NCI-H1092 (cell line): ENCODE measurements at regions not wholly inside any gene's neighbourhood (a gene's known extent, or its start where the extent isn't known, plus 50 kb on each side); places are given as distances from the start of the nearest gene placed in this dataset.

Experiments used
- DNase-seq: peaks from one replicate; lab custom pipeline; 2025; lab: John Stamatoyannopoulos, UW

DNA sequence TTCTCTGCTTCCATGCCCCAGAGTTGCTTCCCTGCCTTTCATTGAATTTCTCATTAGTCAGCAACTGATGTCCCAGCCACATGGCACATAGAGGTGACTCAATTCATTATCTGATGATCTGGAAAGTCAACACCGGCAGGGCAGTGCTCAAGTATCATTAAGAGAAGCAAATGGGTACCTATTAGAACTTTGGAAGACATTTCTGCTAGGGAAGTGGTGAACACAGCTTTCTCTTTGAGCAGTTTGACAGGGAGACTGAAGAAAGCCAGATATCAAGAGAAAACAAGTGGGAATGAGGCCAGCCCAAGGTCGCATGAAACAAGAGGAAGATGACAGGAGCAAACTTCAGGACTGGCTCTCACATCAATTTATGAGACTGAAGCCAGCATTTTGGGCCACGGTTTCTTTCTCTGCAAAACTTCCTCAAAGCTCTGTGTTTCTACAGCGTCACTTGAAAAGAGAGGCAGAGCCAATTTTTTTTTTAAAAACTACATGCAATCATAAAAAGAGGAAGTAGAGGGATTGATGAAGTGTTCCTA lies 108.3 kb upstream of the RPS6KA3 start:
- DNase-seq: no peak

DNA sequence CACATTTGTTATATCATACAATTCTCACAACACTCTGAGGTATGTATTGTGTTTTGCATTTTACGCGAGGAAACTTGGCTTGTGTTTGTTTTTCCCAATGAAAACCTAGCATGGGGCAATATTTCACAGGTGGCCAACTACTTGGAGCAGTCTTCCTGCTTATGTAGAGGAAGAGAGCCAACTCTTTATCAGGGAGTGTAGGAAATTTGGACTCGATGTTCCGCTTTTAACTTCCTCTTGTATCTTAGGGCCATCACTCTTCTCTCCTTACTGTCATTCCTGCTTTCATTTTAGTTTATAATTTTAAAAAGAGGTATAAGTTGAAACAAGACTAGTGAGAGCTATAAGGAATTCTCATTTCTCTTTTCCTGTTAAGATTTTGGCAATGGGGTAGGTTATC lies 107.7 kb upstream of the RPS6KA3 start:
- no peak for DNase-seq

DNA sequence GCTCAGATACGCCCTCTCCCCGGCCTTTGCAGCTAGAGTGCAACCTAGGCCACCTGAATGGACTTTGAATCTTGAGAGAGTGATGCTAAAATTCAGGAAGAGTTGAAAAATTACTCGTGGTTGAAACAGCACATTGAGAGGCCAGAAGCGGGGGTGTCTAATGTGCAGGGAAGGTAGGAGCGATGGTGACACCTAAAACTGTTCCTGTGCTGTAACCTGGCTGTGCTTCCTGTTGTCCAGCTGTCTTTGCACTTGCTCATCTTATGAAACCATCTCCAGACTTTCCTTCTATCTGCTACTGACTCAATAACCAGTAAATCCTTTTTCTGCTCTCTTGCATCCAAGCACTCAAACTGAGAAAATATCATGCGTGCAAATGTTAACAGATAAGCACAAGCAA lies 106.4 kb upstream of the RPS6KA3 start:
- no peak for DNase-seq

DNA sequence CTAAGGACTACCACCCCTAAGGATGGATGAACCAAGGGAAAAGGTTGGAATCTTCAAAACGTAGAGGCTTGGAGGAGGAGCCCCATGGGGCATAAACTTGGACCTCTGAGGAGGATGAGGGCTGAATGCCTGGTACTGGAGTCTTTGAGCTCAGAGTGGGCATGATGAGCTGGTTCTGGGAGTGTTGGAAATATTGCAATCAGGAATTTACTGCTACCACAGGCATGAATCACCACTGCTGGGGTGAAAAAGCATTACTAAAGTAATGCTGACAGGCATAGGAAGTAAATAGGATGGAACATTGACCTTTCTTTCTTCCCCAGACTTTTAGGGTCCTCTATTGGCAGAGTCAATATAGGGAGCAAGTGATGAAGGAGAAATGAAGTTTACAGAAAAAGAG lies 105.8 kb upstream of the RPS6KA3 start:
- DNase-seq: no peak

DNA sequence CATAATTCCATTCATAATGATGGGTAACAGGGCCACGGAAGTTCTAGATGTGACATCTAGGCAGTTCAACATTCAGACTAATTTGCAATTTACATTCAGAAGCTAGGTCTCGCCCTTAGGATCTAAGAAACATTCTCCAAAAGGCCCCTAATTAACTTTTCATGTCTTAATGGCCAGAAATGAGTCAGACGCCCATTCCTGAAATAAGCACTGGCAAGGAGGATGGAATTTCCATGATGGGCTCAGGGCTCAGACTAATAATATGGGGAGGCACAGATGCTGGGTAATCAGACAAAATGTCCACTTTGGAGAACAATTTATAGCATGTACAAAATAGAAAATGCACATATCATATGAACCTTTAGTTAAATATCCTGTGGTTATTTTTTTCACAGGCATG lies 102.8 kb upstream of the RPS6KA3 start:
- DNase-seq: no peak

DNA sequence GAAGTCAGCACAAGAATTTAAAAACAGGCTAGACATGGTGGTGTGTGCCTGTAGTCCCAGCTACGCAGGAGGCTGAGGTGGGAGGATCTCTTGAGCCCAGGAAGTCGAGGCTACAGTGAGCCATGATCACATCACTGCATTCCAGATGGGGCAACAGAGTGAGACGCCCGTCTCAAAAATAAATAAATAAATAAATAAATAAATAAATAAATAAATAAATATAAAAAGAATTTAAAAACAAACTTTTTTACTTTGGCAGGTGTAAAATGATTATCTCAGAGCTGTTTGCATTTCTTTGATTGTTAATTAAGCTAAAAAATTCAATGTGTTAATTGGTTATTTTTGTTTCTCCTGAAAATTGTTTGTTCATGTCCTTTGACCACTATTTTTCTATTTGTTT lies 97.5 kb upstream of the RPS6KA3 start:
- DNase-seq: no peak

DNA sequence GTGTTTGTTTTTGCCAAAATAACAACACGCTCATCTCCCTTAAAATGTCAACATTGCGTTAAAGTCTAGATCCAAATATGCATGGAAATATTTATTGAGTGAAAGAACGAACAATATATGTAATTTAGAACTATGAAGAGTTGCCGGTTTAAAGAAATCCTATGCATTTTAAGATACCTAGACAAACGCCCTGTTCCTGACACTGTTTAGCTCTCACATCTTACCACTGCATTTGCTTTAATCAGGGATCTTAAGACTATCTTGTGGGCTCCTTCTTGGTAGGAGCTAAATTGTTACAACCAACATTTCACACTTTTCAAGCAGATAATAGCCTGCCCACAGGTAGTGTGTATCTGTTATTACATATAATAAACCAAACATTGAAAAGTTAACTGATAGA lies 96.6 kb upstream of the RPS6KA3 start:
- DNase-seq: no peak

DNA sequence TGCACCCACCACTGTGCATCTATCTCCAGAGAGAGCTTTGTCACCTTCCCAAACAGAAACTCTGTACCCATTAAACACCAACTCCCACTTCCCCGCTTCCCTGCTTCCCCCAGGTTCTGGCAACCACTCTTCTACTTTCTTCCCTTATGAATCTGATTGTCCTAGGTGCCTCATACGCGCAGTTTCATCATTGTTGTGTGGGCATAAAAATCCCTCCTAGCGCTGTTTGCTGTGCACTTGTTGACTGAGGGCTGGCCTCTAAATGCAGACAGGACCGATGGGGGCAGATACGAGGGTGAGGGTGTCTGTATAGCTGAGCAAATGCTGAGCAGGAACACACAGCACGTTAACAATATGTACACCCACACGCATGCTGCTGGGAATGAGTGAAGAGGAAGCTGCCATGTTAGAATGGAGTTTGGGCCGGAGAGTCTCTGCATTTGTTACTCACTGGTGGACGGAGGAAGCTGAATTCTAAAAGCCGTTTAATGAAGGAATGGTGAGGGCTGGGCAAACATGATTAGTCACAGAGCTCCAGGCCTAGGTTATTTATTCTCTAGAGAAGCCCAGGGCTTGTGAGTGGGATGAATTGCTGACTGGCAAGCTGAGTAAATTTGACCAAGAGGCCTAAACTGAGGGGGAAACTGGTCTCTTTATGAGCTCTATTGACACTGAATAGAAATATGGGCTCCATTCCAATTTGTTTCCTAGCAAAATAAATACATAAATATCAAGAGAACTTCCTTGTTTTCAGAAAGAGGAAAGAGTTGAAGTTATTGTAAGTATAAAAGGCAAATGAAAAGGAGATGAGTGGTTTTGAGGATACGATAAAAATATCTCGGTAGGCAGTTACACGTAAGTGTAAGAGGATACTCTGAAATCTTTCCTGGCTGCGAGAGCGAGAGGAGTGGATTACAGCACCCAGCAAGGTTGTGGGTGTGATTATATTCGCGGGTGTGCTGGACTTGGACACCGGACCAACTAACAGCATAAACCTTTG lies 95.9 kb upstream of the RPS6KA3 start:
- DNase-seq: peak; percentile 94

DNA sequence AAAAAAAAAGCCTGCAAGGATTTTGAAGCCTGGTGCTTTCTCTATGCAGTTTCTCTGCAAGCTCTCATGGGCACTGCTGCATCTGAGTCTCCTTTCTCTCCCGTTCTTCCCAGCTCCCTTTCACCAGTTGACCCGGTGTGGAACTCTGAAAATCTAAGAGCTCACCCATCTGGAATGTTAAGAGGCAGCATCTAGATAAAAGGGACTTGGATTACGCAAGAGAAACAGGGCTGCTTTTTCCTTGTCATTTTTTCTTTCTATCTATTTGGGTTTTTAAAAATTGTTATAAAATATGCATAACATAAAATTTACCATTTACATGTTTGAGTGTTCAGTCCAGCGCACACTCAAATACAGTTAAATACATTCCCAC lies 95.2 kb upstream of the RPS6KA3 start:
- DNase-seq: peak; percentile 10

DNA sequence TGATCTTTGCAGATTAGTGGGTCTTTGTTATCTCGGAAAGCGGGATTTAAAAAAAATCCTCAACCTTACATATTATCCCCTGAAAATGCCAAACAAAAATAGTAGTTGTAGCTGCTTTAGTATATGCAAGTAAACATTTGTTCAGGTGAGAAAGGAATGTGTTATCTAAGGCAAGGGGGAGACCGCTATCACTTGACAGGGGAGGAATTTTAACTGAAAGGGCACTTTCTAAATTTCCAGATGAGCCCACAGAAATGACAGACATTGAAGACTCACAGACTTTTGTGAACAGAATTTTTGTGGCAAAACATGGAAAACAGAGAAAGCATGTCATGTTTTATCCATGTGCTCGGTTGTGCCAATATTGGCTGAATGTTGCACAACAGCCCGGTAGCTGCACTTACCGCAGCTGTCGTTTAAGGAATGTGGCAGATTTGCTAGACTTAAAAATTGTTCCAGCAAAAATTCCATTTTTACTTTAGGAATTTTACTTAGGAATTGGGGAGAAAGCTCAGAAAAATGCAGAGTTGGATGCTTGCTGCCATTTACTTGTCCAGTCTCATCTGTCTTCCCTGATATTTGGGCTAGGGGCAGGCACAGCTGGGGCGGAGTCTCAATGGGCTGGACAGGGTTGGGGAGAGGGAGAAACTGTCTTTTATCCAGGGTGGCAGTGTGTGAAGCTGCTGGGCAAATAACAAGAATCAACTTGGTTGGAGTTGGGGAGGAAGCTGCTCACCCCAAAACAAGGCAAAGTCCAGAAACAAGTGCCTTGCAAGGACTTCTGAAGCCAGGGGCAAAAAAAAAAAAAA lies 94.6 kb upstream of the RPS6KA3 start:
- no peak for DNase-seq

DNA sequence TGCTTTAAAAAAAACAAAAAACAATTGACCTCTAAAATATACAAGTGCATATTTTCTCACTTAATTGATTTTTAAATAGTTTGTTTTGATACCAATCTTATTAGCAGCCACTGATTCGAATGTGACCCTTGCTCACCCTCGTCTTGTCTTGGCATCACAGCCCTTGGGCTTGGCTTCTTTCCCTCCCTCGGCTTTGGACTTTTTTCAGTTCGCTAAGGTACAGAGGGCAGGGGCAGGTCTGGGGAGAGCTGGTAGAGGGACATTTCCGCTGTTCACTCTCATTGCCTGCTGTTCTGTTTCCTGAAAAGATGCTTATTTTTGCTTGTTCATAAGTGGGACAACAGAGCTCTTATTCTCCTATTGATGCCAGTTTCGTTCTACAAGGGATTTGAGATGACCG lies 88.5 kb upstream of the RPS6KA3 start:
- no peak for DNase-seq

DNA sequence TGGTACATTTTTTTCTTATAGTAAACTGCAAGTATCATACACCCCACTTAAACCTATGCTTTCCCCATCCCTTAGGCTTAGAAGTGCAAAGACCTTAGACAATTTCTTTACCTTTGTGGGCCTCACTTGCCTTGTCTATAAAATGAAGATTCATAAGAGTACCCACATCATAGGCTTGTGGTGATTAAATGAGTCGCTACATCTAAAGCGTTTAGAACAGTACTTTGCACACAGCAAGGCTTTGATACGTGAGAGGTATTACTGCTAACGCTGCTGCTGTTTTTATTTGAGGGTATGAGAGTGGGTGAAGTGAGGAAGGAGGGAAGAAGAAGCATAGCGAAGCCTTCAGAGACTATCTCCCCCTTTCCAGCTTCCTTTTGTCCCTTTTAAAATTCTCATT lies 87.8 kb upstream of the RPS6KA3 start:
- no peak for DNase-seq

DNA sequence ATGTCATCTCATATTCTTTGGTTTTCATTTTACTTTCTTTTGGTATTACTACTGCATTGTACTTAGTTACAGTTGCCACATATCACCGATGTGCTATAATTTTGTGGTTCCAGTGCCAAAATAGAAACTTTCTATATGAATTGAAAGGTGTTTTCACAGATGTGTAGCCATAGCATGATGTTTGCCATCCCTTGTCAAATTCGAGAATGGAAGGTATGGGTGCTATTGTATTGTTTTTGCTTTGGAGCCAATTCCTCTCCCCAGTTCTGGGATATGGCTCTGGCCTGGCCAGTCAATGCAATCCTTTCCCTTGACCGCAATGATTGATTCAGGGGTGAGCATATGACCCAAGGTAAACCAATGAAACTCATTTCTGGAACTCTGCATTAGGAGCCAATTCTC lies 86.2 kb upstream of the RPS6KA3 start:
- DNase-seq: no peak

DNA sequence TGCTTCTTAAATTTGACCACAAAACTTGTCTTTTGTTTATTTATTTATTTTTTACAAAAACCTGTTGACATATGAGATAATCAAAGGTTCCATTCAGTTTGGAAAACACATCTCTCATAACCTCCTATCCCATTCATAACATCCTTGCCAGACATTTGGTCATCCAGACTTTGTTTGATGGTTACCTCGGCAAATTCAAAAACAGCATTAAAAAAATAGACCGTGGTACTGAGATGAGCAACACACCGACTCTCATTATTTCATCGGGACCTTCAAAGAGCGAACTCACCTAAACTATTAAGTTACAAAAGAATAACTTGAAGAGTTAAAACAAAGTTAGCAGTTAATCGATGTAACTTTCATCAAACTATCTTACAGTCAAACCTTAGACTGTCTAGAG lies 85.8 kb upstream of the RPS6KA3 start:
- DNase-seq: no peak

DNA sequence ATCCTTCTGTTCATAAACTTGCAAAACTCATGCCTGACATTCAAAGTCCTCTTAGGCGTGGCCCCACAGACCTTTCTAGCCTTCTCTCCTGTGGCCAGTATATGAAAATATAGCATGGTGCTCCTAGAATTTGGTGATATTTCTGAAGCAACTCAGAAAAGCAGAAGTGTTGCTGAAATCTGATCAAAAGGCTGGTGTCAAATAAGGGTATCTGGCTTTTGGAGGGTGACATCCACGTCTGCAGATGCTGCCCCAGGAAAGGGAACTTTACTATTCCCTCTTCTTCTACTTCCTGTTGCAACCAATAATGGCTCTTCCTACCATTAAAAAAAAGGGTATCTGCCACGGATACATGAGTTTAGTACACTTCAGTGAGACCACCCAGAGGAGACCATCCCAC lies 83.9 kb upstream of the RPS6KA3 start:
- no peak for DNase-seq

DNA sequence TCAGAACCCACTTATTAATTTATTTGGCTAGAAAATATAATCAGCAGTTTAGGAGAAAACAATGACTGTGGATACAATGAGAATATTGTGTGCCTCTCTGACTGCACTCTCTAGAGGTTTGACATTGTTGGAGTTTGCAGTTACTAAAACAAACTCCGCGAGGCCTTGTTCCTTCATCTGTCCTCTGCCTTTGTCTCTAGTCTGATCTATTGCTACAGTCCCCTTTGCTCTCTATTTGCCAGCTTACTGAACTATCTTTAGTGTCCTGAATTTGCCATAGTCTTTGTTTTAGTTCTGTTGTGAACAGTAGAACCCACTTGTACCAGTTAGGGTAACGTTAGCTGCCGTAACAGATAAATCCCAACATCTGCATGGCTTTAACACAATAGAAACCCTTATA lies 81.4 kb upstream of the RPS6KA3 start:
- no peak for DNase-seq

DNA sequence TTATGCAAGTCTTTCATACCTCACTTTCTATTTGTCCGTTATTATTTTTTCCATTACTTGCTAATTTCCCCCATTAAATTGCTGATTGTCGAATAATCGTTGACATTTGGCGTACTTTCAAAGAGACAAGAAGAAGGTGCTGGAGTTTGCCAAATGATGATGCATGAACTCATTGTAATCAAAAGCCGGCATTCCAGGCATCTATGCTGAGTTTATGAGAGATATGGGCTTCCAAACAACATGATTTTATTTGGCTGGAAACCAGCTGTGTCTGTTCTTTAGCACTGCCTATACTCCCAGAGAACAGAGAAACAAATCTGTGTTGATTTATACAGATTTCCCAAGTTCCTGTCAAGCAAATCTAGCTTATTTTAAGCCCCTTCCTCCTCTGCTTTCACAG lies 80.8 kb upstream of the RPS6KA3 start:
- no peak for DNase-seq

DNA sequence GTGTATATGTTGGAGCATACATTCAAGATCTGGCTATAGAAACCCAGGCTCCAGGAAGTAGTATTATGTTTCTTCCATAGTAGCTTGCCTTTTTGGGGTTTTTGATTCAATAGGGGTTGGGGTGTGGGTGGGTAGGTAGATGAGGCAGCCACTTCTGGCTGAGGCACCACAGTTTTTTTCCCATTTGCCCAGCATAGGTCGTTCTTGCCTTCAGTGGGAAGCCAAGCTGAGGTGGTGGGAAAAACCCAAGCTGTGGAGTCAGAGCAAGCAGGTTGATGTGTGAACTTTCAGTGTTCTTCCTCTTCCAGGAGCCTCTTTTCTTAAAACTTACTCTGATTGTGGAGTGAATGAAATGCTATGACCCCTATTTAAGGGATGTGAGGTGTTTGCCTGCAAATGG lies 67.0 kb upstream of the RPS6KA3 start:
- DNase-seq: no peak

DNA sequence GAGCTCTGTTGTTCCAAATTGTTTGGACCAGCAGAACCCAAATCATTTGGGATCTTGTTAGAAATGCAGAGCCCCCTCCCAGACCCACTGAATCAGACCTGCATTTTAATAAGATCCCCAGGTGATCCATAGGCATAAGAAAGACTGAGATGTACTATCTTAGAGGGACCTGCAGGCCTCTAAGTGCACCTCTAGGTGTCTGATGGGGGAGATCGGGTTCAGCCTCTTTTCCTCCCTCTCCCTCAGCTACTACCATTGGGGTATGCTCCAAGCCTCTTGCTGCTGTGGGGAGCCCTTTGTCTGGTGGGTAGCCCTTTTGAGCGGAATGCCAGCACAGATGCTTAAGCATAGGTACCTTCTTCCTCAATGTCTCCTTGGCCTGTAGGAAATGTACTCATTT lies 63.8 kb upstream of the RPS6KA3 start:
- DNase-seq: no peak

DNA sequence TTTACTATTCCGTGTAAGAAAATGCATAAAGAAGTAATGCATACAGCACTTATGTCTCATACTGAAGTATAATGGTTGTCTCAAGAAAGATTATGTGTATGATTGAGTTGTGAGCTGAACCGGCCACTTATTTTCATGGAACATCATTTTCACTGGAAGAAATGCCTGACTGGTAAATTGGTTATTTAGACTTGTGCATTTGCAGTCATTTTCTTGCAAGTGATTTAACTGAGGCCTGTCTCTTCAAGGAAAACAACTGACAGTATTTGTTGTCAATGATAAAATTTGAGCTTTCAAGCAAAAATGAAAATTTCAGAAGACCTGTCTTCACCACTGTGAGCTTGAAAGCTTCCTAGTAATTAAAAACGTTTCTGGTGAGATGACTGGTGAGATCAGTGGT lies 62.7 kb upstream of the RPS6KA3 start:
- DNase-seq: no peak

DNA sequence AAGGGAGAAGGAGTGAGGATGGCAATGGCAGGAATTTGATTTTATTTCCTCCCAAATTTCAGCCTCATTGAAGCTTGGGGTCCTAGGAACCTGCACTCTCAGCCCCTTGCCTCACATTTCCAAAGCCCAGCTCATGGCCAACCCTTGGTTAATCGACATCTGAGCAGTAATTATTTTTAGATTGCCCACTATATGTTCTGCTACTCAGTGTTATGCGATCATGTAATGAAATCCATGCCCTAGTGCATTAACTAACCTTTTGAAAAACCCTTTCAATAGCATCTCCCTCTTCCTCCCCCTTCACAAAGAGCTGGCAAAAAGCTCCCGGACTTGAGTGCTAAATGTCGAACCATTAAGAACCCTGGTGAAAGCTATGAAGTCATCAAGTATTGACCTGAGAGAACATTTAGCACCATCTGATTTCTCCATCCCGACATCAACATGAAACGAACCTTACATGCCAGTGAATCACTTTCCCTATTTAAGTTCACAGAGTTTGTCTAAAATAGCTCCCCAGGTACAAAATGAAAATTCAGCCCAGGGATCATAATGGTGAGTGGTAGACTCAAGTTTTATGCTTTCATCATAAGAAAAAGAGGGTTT lies 59.2 kb upstream of the RPS6KA3 start:
- DNase-seq: no peak

DNA sequence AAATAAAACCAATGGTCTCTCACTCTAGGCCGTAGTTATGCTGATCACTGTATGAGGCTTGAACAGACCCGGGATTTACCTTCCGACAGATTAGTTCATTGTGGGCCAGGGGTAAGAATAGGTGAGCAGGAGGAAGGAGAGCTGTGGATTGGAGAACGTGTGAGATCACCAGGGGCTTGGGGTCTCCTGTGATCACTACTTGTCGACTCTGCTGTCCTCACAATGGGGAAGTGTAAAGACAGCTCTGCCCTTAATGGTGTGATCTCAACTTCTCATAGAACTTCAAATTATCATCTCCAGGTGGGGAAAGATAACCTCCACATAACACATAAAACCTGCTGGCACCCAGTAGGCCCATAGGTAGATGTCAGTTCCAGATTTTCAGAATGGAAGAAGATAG lies 56.2 kb upstream of the RPS6KA3 start:
- no peak for DNase-seq
